ENCODE measurements at regions not wholly inside any gene's neighbourhood (a gene's known extent, or its start where the extent isn't known, plus 50 kb on each side); places are given as distances from the start of the nearest gene placed in this dataset.
"Not testable (repeated sequence)": the region's sequence is repeated elsewhere in the genome, so short reads cannot be mapped to it uniquely, and the experiment has no call there.

GRCh38 chr13:111584101-111584672 is 263.7 kb downstream of the TEX29 start:
- DNase-seq (ENCODE audit: low read depth in 2 of 2): no peak

GRCh38 chr13:111584870-111585269 is 264.4 kb downstream of the TEX29 start:
- DNase-seq (ENCODE audit: low read depth in 2 of 2): no peak

- no peak for DNase-seq (ENCODE audit: low read depth in 2 of 2)
Observed at GRCh38 chr13:111586291-111586690, 265.8 kb downstream of the TEX29 start.

GRCh38 chr13:111587249-111587648 is 266.8 kb downstream of the TEX29 start:
- no peak for DNase-seq (ENCODE audit: low read depth in 2 of 2)

GRCh38 chr13:111589321-111589720 is 268.9 kb downstream of the TEX29 start:
- DNase-seq (ENCODE audit: low read depth in 2 of 2): no peak

- DNase-seq (ENCODE audit: low read depth in 2 of 2): no peak
Observed at GRCh38 chr13:111589992-111590391, 269.6 kb downstream of the TEX29 start.

- no peak for DNase-seq (ENCODE audit: low read depth in 2 of 2)
Observed at GRCh38 chr13:111590796-111591195, 270.4 kb downstream of the TEX29 start.

GRCh38 chr13:111593490-111593889 is 273.0 kb downstream of the TEX29 start:
- not testable (repeated sequence) for DNase-seq (ENCODE audit: low read depth in 2 of 2)

GRCh38 chr13:111594606-111595005 is 274.2 kb downstream of the TEX29 start:
- no peak for DNase-seq (ENCODE audit: low read depth in 2 of 2)

GRCh38 chr13:111595276-111595675 is 274.8 kb downstream of the TEX29 start:
- DNase-seq (ENCODE audit: low read depth in 2 of 2): no peak

GRCh38 chr13:111595791-111596190 is 275.3 kb downstream of the TEX29 start:
- DNase-seq (ENCODE audit: low read depth in 2 of 2): no peak

- no peak for DNase-seq (ENCODE audit: low read depth in 2 of 2)
Observed at GRCh38 chr13:111597191-111597611, 276.8 kb downstream of the TEX29 start.

GRCh38 chr13:111597618-111598017 is 277.2 kb downstream of the TEX29 start:
- DNase-seq (ENCODE audit: low read depth in 2 of 2): no peak

- no peak for DNase-seq (ENCODE audit: low read depth in 2 of 2)
Observed at GRCh38 chr13:111598747-111599146, 278.3 kb downstream of the TEX29 start.

- DNase-seq (ENCODE audit: low read depth in 2 of 2): no peak
Observed at GRCh38 chr13:111599791-111600190, 279.3 kb downstream of the TEX29 start.

- DNase-seq (ENCODE audit: low read depth in 2 of 2): no peak
Observed at GRCh38 chr13:111602874-111603273, 282.4 kb downstream of the TEX29 start.

- DNase-seq (ENCODE audit: low read depth in 2 of 2): no peak
Observed at GRCh38 chr13:111604097-111604496, 283.7 kb downstream of the TEX29 start.

GRCh38 chr13:111608556-111608955 is 288.1 kb downstream of the TEX29 start:
- no peak for DNase-seq (ENCODE audit: low read depth in 2 of 2)

GRCh38 chr13:111609631-111610030 is 289.2 kb downstream of the TEX29 start:
- no peak for DNase-seq (ENCODE audit: low read depth in 2 of 2)

GRCh38 chr13:111610081-111610480 is 289.6 kb downstream of the TEX29 start:
- DNase-seq (ENCODE audit: low read depth in 2 of 2): peak in 1 of 2 donors; percentile 17

- DNase-seq (ENCODE audit: low read depth in 2 of 2): no peak
Observed at GRCh38 chr13:111610879-111611278, 290.4 kb downstream of the TEX29 start.

- no peak for DNase-seq (ENCODE audit: low read depth in 2 of 2)
Observed at GRCh38 chr13:111611651-111612050, 291.2 kb downstream of the TEX29 start.

- DNase-seq (ENCODE audit: low read depth in 2 of 2): no peak
Observed at GRCh38 chr13:111612886-111613285, 292.4 kb downstream of the TEX29 start.

GRCh38 chr13:111614009-111614408 is 293.6 kb downstream of the TEX29 start:
- no peak for DNase-seq (ENCODE audit: low read depth in 2 of 2)
